ENCODE measurements at regions not wholly inside any gene's neighbourhood (a gene's known extent, or its start where the extent isn't known, plus 50 kb on each side); places are given as distances from the start of the nearest gene placed in this dataset.

DNA sequence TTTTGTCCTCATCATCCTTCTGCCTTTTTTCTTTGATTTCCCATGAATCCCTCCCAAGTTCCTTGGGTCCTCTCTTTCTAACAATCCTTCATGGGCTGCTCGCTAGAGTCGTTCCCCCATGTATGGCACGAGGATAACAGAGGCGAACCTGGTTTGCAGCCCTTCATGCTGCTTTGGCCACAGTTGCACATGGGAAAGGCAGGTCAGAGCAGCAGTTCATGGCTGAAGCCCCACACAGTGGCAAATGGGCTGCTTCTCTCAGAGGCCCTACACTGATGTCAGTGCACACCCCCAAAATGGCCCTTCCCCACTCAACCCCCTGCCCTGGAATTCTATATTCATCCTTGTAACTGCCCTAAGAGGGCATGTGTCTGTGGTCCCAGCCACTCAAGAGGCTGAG lies 335.4 kb upstream of the IGF1R start:
- intact Hi-C loops (cut with DNase I; ENCODE audit: low total_unique reads), result no loop called here
- H3K4me1 ChIP-seq, result no peaks in the 10 kb centered on the region
- H3K4me3 ChIP-seq, result no peak overlapping the region
- no peaks in the 10 kb centered on the region for H3K9me3 ChIP-seq
- no peak for DNase-seq (ENCODE audit: low spot score in 2 of 2)
- TF ChIP-seq POLR2A (IDR thresholded peaks at IDR 0.05), result no peak
- H3K36me3 ChIP-seq, result no peaks in the 10 kb centered on the region
- H3K27ac ChIP-seq, result no peak overlapping the region
- H3K27me3 ChIP-seq, result peaks cover 0 to 5% of the 10 kb centered on the region in 2 donors

DNA sequence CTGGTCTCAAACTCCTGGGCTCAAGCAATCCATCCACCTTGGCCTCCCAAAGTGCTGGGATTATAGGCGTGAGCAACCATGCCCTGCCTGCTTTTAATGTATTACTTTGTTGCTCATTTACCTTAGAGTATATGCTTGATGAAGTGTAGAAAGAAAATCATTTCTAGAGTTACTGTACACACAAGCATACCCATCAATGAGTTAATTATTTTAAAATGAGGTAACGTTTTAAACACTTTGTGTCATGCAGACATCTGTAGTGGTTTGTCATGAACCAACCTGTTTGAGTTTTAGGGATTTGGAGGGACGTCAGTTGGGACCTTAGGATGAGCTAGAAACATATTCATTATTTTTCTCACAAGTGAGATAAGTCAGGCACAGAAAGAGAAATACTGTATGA lies 332.4 kb upstream of the IGF1R start:
- H3K27me3 ChIP-seq, result peaks cover 0 to 5% of the 10 kb centered on the region in 2 donors
- intact Hi-C loops (cut with DNase I; ENCODE audit: low total_unique reads), result no loop called here
- DNase-seq (ENCODE audit: low spot score in 2 of 2), result no peak
- no peaks in the 10 kb centered on the region for H3K4me1 ChIP-seq
- TF ChIP-seq POLR2AphosphoS5 (IDR thresholded peaks at IDR 0.05), result no peak
- TF ChIP-seq POLR2A (IDR thresholded peaks at IDR 0.05), result no peak
- TF ChIP-seq, protein P1, sequence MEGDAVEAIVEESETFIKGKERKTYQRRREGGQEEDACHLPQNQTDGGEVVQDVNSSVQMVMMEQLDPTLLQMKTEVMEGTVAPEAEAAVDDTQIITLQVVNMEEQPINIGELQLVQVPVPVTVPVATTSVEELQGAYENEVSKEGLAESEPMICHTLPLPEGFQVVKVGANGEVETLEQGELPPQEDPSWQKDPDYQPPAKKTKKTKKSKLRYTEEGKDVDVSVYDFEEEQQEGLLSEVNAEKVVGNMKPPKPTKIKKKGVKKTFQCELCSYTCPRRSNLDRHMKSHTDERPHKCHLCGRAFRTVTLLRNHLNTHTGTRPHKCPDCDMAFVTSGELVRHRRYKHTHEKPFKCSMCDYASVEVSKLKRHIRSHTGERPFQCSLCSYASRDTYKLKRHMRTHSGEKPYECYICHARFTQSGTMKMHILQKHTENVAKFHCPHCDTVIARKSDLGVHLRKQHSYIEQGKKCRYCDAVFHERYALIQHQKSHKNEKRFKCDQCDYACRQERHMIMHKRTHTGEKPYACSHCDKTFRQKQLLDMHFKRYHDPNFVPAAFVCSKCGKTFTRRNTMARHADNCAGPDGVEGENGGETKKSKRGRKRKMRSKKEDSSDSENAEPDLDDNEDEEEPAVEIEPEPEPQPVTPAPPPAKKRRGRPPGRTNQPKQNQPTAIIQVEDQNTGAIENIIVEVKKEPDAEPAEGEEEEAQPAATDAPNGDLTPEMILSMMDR (IDR thresholded peaks at IDR 0.05), result no peak
- H3K27ac ChIP-seq, result no peak overlapping the region
- no peaks in the 10 kb centered on the region for H3K36me3 ChIP-seq
- no peaks in the 10 kb centered on the region for H3K9me3 ChIP-seq
- H3K4me3 ChIP-seq, result no peak overlapping the region

DNA sequence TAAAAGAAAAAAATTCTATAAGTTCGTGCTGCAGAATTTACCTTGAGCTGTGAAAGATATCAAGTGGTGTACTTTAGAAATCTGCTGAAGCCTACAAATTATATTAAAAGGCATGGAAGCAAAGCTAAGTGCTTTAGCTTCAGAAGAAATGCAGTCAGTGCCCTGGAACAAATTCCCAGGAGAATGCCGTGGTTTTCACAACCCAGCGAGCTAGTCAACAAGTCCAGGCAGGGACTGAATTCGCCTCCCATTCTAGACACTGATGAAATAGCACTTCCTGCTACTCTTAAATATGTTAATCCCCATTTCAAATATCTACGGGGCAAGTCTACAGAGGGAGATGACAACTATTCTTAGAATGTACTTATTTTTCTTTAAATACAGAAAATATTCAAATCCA lies 326.4 kb upstream of the IGF1R start:
- H3K4me3 ChIP-seq, result no peak overlapping the region
- no peaks in the 10 kb centered on the region for H3K4me1 ChIP-seq
- intact Hi-C loops (cut with DNase I; ENCODE audit: low total_unique reads), result loop anchor here (5.0 kb wide), 1 partner anchor 100 kb away; no protein-coding TSS in a partner anchor
- H3K36me3 ChIP-seq, result no peaks in the 10 kb centered on the region
- H3K9me3 ChIP-seq, result peaks cover 0 to 3% of the 10 kb centered on the region in 2 donors
- peak overlapping the region; percentile 41 to 57 for H3K27ac ChIP-seq
- TF ChIP-seq, protein P1 (IDR thresholded peaks at IDR 0.05), result no peak
- TF ChIP-seq POLR2AphosphoS5 (IDR thresholded peaks at IDR 0.05), result no peak
- no peak for TF ChIP-seq POLR2A (IDR thresholded peaks at IDR 0.05)
- DNase-seq (ENCODE audit: low spot score in 2 of 2), result peak in 1 of 2 donors; percentile 62
- H3K27me3 ChIP-seq, result no peaks in the 10 kb centered on the region

DNA sequence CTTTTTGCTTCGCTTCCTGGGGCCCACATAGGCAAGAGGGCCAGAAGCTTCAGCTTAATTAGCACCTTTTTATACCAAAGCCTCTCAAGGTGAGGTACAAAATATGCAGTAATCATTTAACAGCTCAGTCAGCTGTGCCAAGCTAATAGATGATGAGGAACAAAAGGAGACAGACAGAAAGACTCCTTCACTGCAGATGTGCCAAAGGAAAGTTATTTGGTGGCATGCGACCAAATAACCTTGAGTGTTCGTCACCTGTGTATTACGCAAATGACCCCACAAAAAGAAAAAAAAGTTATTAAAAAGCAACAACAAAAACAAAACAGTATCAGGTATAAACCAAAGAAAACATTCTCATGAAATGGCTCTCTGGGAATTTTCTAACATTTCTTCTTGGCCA lies 325.8 kb upstream of the IGF1R start:
- intact Hi-C loops (cut with DNase I; ENCODE audit: low total_unique reads), result loop anchor here (5.0 kb wide), 1 partner anchor 100 kb away; no protein-coding TSS in a partner anchor
- H3K4me3 ChIP-seq, result no peak overlapping the region
- TF ChIP-seq POLR2AphosphoS5 (IDR thresholded peaks at IDR 0.05), result no peak
- TF ChIP-seq, protein P1 (IDR thresholded peaks at IDR 0.05), result no peak
- H3K27me3 ChIP-seq, result no peaks in the 10 kb centered on the region
- DNase-seq (ENCODE audit: low spot score in 2 of 2), result peak in 1 of 2 donors; percentile 44
- no peaks in the 10 kb centered on the region for H3K4me1 ChIP-seq
- peak overlapping the region; percentile 41 to 57 for H3K27ac ChIP-seq
- H3K36me3 ChIP-seq, result no peaks in the 10 kb centered on the region
- peaks cover 0 to 3% of the 10 kb centered on the region in 2 donors for H3K9me3 ChIP-seq

DNA sequence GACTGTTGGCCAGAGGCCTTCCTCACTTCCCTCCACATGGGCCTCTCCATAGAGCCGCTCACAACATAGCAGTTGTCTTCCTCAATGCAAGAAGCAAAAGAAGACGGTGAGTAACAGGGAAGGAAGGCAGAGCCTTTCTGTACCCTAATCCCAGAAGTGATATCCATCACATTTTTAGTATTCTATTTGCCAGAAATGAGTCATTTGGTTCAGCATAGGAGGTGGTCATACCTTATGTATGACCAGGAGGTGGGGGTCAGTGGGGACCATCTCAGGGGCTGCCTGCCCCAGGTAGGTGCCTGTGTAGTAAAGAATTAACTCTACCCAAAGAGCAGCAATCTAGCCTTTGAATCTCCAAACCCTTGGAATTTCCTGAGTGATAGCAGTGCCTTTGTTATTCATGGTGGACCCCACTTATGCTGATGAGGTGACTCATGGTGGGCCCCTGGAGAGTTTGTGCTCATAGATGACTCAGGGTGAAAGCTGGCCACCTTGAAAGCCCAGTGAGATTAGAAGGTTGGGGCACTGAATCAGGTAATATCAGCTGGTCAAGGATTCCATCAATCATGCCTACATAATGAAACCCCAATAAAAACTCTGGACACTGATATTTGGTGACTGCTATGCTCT lies 323.9 kb upstream of the IGF1R start:
- Histone ChIP-seq H3K9me3 (peaks cover 0 to 3% of the 10 kb centered on the region in 2 donors), H3K4me1 (no peaks in the 10 kb centered on the region), H3K36me3 (no peaks in the 10 kb centered on the region), H3K4me3 (no peak overlapping the region), H3K27ac (no peak overlapping the region), H3K27me3 (no peaks in the 10 kb centered on the region)
- TF ChIP-seq POLR2A (IDR thresholded peaks at IDR 0.05) (no peak), POLR2AphosphoS5 (IDR thresholded peaks at IDR 0.05) (no peak)
- TF ChIP-seq, protein P1 (IDR thresholded peaks at IDR 0.05), result no peak
- intact Hi-C loops (cut with DNase I; ENCODE audit: low total_unique reads), result loop anchor here (5.0 kb wide), 1 partner anchor 98 kb away; no protein-coding TSS in a partner anchor
- DNase-seq (ENCODE audit: low spot score in 2 of 2), result no peak
